Liver (tissue), 8 donors: ENCODE measurements at regions not wholly inside any gene's neighbourhood (a gene's known extent, or its start where the extent isn't known, plus 50 kb on each side); places are given as distances from the start of the nearest gene placed in this dataset.

Experiments
- DNase-seq: peaks from one replicate; pipeline ENCODE4 v3.0.0-alpha.2; 2017; ENCODE audit warnings: low spot score
- H3K27ac ChIP-seq, 2 donors: one replicate each; pipeline ENCODE4 v1.7.0; 2013; ENCODE audit warnings: inconsistent platforms in 2 of 2, low read length in 2 of 2, control low read depth in 1 of 2, low read depth in 1 of 2, mild to moderate bottlenecking in 1 of 2
- H3K27me3 ChIP-seq, 4 donors: one replicate each; pipeline versions ENCODE4 v1.6.1 to v1.7.0; 2013; ENCODE audit warnings: low read length in 3 of 4, inconsistent platforms in 1 of 4, mild to moderate bottlenecking in 1 of 4, moderate library complexity in 1 of 4; ENCODE audit not compliant: control insufficient read depth in 4 of 4, insufficient read depth in 4 of 4
- H3K36me3 ChIP-seq, 4 donors: one replicate each; pipeline versions ENCODE4 v1.6.1 to v1.7.0; 2013; ENCODE audit warnings: low read length in 3 of 4, mild to moderate bottlenecking in 3 of 4, low read depth in 1 of 4, moderate library complexity in 1 of 4; ENCODE audit not compliant: control insufficient read depth in 4 of 4, insufficient read depth in 3 of 4
- H3K4me1 ChIP-seq, 4 donors: one replicate each; pipeline versions ENCODE4 v1.6.1 to v1.7.0; 2013; ENCODE audit warnings: low read length in 3 of 4, mild to moderate bottlenecking in 3 of 4, moderate library complexity in 1 of 4; ENCODE audit not compliant: control insufficient read depth in 4 of 4, insufficient read depth in 4 of 4
- H3K4me3 ChIP-seq, 3 donors: one replicate each; pipeline versions ENCODE4 v1.6.1 to v1.7.0; 2013; ENCODE audit warnings: low read length in 3 of 3, control low read depth in 1 of 3, low read depth in 1 of 3, mild to moderate bottlenecking in 1 of 3
- H3K9ac ChIP-seq, 2 donors: one replicate each; pipeline ENCODE4 v1.7.0; 2013; ENCODE audit warnings: low read length in 2 of 2, mild to moderate bottlenecking in 2 of 2, moderate library complexity in 2 of 2, control low read depth in 1 of 2, low read depth in 1 of 2
- H3K9me3 ChIP-seq, 4 donors: one replicate each; pipeline versions ENCODE4 v1.6.1 to v1.7.0; 2013; ENCODE audit warnings: low read length in 3 of 4; ENCODE audit not compliant: control insufficient read depth in 4 of 4
- CTCF ChIP-seq: fragments of 150-350 bp; IDR thresholded peaks from 2 replicates; pipeline ENCODE4 v1.5.1; 2017; ENCODE audit warnings: improper control_type of control experiment, low read depth, low read length; ENCODE audit not compliant: missing input control
- EGR1 ChIP-seq, 2 donors: IDR thresholded peaks; 2 replicates each; pipeline ENCODE4 v1.6.1; 2016 to 2018; ENCODE audit warnings: antibody characterized with exemption in 2 of 2, low read depth in 2 of 2
- FOXA1 ChIP-seq: IDR thresholded peaks from 2 replicates; pipeline ENCODE4 v1.6.1; 2016; ENCODE audit warnings: antibody characterized with exemption
- FOXA2 ChIP-seq: IDR thresholded peaks from 2 replicates; pipeline ENCODE4 v1.6.1; 2016; ENCODE audit warnings: antibody characterized with exemption
- GABPA ChIP-seq, 2 donors: IDR thresholded peaks in 1 of 2; conservative IDR thresholded peaks in 1 of 2; 2 replicates each; pipeline ENCODE4 v1.6.1; 2016; ENCODE audit warnings: antibody characterized with exemption in 2 of 2, mild to moderate bottlenecking in 1 of 2, moderate library complexity in 1 of 2
- HNF4A ChIP-seq, 2 donors: conservative IDR thresholded peaks; 2 replicates each; pipeline ENCODE4 v1.6.1; 2016; ENCODE audit warnings: antibody characterized with exemption in 2 of 2, mild to moderate bottlenecking in 2 of 2
- HNF4G ChIP-seq: IDR thresholded peaks from 2 replicates; pipeline ENCODE4 v1.6.1; 2016; ENCODE audit warnings: antibody characterized with exemption
- JUND ChIP-seq, 2 donors: IDR thresholded peaks; 2 replicates each; pipeline ENCODE4 v1.6.1; 2016; ENCODE audit warnings: antibody characterized with exemption in 2 of 2
- NR2F2 ChIP-seq: IDR thresholded peaks from 2 replicates; pipeline ENCODE4 v1.6.1; 2016; ENCODE audit warnings: antibody characterized with exemption
- RAD21 ChIP-seq, 2 donors: IDR thresholded peaks; 2 replicates each; pipeline ENCODE4 v1.6.1; 2016; ENCODE audit warnings: antibody characterized with exemption in 2 of 2, mild to moderate bottlenecking in 2 of 2
- RXRA ChIP-seq, 2 donors: IDR thresholded peaks; 2 replicates each; pipeline ENCODE4 v1.6.1; 2017 to 2018; ENCODE audit warnings: antibody characterized with exemption in 2 of 2, mild to moderate bottlenecking in 1 of 2
- SP1 ChIP-seq: IDR thresholded peaks from 2 replicates; pipeline ENCODE4 v1.6.1; 2018; ENCODE audit warnings: antibody characterized with exemption, mild to moderate bottlenecking
- TAF1 ChIP-seq: conservative IDR thresholded peaks from 2 replicates; pipeline ENCODE4 v1.6.1; 2016; ENCODE audit warnings: antibody characterized with exemption, mild to moderate bottlenecking
- YY1 ChIP-seq: IDR thresholded peaks from 2 replicates; pipeline ENCODE4 v1.6.1; 2016; ENCODE audit warnings: antibody characterized with exemption, mild to moderate bottlenecking
- WGBS: extraction: QIAGEN DNeasy Blood & Tissue Kit; methylation state at CpG from one replicate; pipeline ENCODE4 v1.1.7; 2013; 5-methylcytosine and 5-hydroxymethylcytosine counted together
- TF ChIP-seq, protein P1 (sequence below): IDR thresholded peaks from 2 replicates; pipeline ENCODE4 v1.6.1; 2016; ENCODE audit warnings: antibody characterized with exemption
- TF ChIP-seq, protein P2 (sequence below): IDR thresholded peaks from 2 replicates; pipeline ENCODE4 v1.6.1; 2016; ENCODE audit warnings: antibody characterized with exemption
- TF ChIP-seq, protein P3 (sequence below): IDR thresholded peaks from 2 replicates; pipeline ENCODE4 v1.6.1; 2016; ENCODE audit warnings: antibody characterized with exemption
- donor health status: healthy.
- donor health status: healthy.
- donor health status: healthy.
- donor health status: healthy.
- donor health status: healthy.

DNA sequence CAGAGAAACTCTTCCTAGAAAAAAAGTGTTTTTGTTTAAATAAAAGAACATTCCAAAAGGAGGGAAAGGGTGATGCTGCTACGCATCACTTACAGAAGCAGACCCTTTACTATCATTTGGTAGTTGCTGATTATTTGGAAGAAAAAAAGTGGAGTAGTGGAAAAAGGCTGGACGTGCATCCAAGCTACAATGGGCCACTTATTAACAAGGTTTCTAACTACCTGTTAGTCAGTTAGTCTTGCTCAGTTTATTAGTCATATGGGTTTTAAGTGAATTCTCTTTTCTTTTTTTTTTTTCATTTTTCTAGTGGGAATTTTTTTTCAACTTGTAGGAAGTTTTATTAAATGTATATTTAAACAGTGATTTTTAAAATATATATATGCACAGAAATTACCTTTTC is 866.0 kb downstream of the MCTP2 start:
- DNase-seq, result no peak
- H3K9me3 ChIP-seq, result no peaks in the 10 kb centered on the region
- H3K36me3 ChIP-seq, result no peaks in the 10 kb centered on the region
- 82% methylated on average over 2 of the region's 2 CpGs for WGBS
- no peaks in the 10 kb centered on the region for H3K27me3 ChIP-seq
- TF ChIP-seq EGR1 (IDR thresholded peaks at IDR 0.05; ENCODE audit: low read depth in 2 of 2) (no peak), JUND (IDR thresholded peaks at IDR 0.05) (no peak), CTCF (no peak), YY1 (no peak)
- TF ChIP-seq, protein P1, sequence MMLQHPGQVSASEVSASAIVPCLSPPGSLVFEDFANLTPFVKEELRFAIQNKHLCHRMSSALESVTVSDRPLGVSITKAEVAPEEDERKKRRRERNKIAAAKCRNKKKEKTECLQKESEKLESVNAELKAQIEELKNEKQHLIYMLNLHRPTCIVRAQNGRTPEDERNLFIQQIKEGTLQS, result no peak
- TF ChIP-seq, protein P2, sequence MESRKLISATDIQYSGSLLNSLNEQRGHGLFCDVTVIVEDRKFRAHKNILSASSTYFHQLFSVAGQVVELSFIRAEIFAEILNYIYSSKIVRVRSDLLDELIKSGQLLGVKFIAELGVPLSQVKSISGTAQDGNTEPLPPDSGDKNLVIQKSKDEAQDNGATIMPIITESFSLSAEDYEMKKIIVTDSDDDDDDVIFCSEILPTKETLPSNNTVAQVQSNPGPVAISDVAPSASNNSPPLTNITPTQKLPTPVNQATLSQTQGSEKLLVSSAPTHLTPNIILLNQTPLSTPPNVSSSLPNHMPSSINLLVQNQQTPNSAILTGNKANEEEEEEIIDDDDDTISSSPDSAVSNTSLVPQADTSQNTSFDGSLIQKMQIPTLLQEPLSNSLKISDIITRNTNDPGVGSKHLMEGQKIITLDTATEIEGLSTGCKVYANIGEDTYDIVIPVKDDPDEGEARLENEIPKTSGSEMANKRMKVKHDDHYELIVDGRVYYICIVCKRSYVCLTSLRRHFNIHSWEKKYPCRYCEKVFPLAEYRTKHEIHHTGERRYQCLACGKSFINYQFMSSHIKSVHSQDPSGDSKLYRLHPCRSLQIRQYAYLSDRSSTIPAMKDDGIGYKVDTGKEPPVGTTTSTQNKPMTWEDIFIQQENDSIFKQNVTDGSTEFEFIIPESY, result no peak
- no peak overlapping the region for H3K9ac ChIP-seq
- H3K4me3 ChIP-seq, result no peak overlapping the region
- no peaks in the 10 kb centered on the region for H3K4me1 ChIP-seq
- no peak overlapping the region for H3K27ac ChIP-seq

DNA sequence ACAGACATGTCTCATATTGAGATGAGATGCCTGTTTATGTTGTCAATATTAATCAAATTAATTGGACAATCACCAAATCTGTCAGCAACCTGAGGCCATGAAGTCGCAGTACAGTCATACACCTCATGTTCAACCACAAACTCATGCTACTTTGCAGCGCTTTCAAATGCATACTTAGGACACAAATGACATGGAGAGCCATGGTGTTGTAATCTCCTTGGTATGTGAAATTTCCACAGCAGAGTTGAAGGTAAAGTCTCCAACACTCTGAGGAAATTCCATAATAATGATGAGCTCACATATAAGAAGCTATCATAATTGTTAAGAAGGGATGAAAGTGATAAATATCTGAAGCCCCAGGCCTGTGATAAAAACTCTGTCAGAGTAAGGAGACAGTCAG is 873.9 kb downstream of the MCTP2 start:
- Histone ChIP-seq H3K9ac (no peak overlapping the region), H3K4me1 (no peaks in the 10 kb centered on the region), H3K4me3 (no peak overlapping the region), H3K9me3 (peaks cover 0 to 2% (median 0%) of the 10 kb centered on the region in 4 donors), H3K36me3 (no peaks in the 10 kb centered on the region), H3K27ac (no peak overlapping the region), H3K27me3 (no peaks in the 10 kb centered on the region)
- WGBS, result 93% methylated on average over 2 of the region's 2 CpGs
- DNase-seq, result no peak
- no peak for TF ChIP-seq RAD21 (IDR thresholded peaks at IDR 0.05)

- Histone ChIP-seq H3K27ac (no peak overlapping the region), H3K4me1 (no peaks in the 10 kb centered on the region), H3K27me3 (no peaks in the 10 kb centered on the region), H3K9ac (no peak overlapping the region), H3K4me3 (no peak overlapping the region), H3K36me3 (no peaks in the 10 kb centered on the region), H3K9me3 (peaks cover 0 to 2% (median 0%) of the 10 kb centered on the region in 4 donors)
- TF ChIP-seq, protein P2, result no peak
- TF ChIP-seq NR2F2 (no peak), HNF4A (conservative IDR thresholded peaks at IDR 0.05) (no peak), GABPA (IDR thresholded peaks at IDR 0.05 in 1 of 2, conservative IDR thresholded peaks at IDR 0.05 in 1 of 2) (no peak), HNF4G (no peak), JUND (IDR thresholded peaks at IDR 0.05) (no peak), FOXA2 (no peak), YY1 (no peak), TAF1 (no peak), RAD21 (IDR thresholded peaks at IDR 0.05) (no peak), FOXA1 (no peak), SP1 (no peak), RXRA (IDR thresholded peaks at IDR 0.05) (no peak), CTCF (no peak)
- TF ChIP-seq, protein P1, result no peak
- TF ChIP-seq, protein P3, sequence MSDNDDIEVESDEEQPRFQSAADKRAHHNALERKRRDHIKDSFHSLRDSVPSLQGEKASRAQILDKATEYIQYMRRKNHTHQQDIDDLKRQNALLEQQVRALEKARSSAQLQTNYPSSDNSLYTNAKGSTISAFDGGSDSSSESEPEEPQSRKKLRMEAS, result no peak
- WGBS, result 67% methylated on average over 2 of the region's 2 CpGs
- DNase-seq, result no peak
Measured at GRCh38 chr15:95106801-95107200, 875.4 kb downstream of the MCTP2 start.
